ENCODE measurements at regions not wholly inside any gene's neighbourhood (a gene's known extent, or its start where the extent isn't known, plus 50 kb on each side); places are given as distances from the start of the nearest gene placed in this dataset.

DNA sequence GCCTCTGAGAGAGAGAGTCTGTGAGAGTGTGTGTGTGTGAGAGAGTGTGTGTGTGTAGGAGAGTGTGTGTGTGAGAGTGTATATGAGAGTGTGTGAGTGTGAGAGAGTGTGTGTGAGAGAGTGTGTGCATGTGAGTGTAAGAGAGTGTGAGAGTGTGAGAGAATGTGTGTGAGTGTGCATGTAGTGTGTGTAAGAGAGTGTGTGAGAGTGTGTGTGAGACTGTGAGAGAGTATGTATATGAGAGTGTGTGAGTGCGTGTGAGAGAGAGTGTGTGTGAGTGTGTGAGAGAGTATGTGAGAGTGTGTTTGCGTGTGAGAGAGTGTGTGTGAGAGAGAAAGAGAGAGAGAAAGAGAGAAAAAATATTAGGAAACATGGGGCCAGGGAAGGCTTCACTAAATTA lies 588.3 kb upstream of the SGCD start:
- in situ Hi-C loops (cut with HindIII; ENCODE audit: low sequenced_read_pairs): no loop called here
- no peak overlapping the region for H3K4me3 ChIP-seq (ENCODE audit: low read depth, low read length)
- no peak for DNase-seq (ENCODE audit: low read depth)
- TF ChIP-seq, protein P1, sequence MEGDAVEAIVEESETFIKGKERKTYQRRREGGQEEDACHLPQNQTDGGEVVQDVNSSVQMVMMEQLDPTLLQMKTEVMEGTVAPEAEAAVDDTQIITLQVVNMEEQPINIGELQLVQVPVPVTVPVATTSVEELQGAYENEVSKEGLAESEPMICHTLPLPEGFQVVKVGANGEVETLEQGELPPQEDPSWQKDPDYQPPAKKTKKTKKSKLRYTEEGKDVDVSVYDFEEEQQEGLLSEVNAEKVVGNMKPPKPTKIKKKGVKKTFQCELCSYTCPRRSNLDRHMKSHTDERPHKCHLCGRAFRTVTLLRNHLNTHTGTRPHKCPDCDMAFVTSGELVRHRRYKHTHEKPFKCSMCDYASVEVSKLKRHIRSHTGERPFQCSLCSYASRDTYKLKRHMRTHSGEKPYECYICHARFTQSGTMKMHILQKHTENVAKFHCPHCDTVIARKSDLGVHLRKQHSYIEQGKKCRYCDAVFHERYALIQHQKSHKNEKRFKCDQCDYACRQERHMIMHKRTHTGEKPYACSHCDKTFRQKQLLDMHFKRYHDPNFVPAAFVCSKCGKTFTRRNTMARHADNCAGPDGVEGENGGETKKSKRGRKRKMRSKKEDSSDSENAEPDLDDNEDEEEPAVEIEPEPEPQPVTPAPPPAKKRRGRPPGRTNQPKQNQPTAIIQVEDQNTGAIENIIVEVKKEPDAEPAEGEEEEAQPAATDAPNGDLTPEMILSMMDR (IDR thresholded peaks at IDR 0.05; ENCODE audit: low read depth, low read length, missing control alignments): no peak

DNA sequence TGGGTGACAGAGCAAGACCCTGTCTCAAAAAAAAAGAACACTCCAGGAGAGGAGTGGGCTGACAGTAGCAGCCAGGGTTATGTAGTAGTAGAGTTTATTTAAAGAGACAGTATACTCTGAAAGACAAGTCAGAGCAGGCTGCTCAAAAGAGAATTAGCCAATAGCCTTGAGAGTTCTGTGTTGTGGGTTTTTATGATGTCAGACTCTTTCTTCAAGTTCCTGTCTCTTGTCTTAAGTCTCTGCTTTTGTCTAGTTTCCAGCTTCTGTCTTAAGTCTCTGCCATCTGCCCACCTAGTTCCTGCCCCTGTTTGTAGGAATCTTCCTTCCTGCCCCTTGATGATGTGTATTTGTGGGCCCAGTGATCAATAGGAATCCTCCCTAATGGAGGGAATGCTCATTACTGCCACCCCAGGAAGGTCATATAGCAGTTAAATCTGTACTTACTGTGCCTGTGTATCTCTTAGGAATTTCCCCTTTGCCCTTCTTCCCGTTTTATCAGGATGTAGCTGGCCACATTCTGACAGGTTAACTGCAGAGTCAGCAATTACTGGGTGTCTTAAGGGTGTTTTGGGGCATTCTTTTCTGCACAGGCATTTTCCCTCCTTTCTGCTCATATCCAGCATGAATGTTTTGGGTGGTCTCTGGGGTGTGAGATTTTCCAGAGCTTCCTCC lies 580.5 kb upstream of the SGCD start:
- no peak for DNase-seq (ENCODE audit: low read depth)
- TF ChIP-seq, protein P1 (IDR thresholded peaks at IDR 0.05; ENCODE audit: low read depth, low read length, missing control alignments): no peak
- in situ Hi-C loops (cut with HindIII; ENCODE audit: low sequenced_read_pairs): no loop called here
- no peak overlapping the region for H3K4me3 ChIP-seq (ENCODE audit: low read depth, low read length)

DNA sequence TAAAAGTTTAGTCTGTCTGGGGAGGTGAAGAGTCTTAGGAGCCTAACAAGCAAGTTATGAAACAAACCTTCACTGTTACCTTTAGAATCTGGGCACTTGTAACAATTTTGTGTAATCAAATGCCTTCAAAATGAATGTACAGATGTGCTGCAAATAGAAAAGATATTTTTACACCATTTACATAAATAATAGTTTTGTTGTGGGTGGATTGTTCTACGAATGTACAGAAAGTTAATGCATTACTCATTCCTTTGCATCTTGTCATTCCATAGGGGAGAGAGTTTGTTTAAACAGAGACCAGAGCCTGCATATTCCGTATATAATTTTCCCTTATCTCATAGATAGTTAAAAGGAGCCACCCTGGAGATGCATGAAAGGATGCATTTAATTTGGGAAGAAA lies 576.9 kb upstream of the SGCD start:
- no peak for DNase-seq (ENCODE audit: low read depth)
- TF ChIP-seq, protein P1 (IDR thresholded peaks at IDR 0.05; ENCODE audit: low read depth, low read length, missing control alignments): no peak
- in situ Hi-C loops (cut with HindIII; ENCODE audit: low sequenced_read_pairs): no loop called here
- no peak overlapping the region for H3K4me3 ChIP-seq (ENCODE audit: low read depth, low read length)

DNA sequence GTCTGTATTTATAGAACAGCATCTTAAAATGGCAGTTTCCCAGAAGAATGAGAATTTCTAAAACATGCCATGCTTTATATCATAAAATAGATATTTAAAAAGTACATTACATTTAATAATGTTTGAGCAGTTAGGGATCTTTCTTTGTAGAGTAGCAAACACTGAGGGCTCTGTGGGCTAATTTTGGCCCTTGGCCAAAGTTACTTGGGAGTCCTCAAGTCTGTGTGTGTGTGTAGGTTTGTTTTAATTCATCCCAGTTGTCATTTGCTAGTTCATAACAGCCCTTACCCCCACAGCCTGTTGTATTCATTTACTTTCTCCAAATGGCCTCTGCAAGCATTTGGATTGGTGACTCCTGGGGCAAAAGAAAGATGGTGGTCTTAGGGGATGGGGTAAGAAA lies 576.4 kb upstream of the SGCD start:
- TF ChIP-seq, protein P1 (IDR thresholded peaks at IDR 0.05; ENCODE audit: low read depth, low read length, missing control alignments): no peak
- no peak overlapping the region for H3K4me3 ChIP-seq (ENCODE audit: low read depth, low read length)
- DNase-seq (ENCODE audit: low read depth): no peak
- in situ Hi-C loops (cut with HindIII; ENCODE audit: low sequenced_read_pairs): no loop called here

DNA sequence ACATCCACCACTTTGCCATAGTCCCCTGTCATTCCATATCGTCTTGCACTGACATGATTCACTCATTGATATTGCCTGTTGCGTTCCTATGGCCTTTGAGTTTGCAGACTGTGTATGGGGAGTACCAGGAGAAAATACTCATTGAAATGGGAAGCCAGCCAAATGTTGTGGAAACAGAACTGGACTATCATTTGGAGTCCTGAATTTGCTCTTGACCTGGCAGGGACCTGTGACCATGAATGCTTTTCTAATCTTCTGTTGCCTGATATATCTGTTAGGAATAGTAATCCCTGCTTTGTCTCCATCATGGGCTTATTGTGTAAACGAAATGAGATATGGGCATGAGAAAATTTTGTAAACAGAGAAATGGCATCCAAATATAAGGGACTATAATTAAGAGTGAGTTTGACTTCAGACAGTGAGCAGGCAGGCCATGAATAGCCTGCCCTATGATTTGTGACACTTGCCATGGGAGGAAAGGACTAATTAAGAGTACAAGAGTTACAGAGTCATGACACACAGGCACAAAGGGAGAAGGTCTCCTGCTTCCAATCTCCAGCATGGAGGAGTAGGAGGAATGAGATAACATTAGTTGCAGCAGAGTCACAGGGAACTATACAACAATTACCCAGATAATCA lies 572.9 kb upstream of the SGCD start:
- in situ Hi-C loops (cut with HindIII; ENCODE audit: low sequenced_read_pairs): no loop called here
- H3K4me3 ChIP-seq (ENCODE audit: low read depth, low read length): no peak overlapping the region
- no peak for DNase-seq (ENCODE audit: low read depth)
- TF ChIP-seq, protein P1 (IDR thresholded peaks at IDR 0.05; ENCODE audit: low read depth, low read length, missing control alignments): no peak

- in situ Hi-C loops (cut with HindIII; ENCODE audit: low sequenced_read_pairs): no loop called here
- TF ChIP-seq, protein P1 (IDR thresholded peaks at IDR 0.05; ENCODE audit: low read depth, low read length, missing control alignments): no peak
- H3K4me3 ChIP-seq (ENCODE audit: low read depth, low read length): no peak overlapping the region
- no peak for DNase-seq (ENCODE audit: low read depth)
Observed at GRCh38 chr5:155759252-155759651, 567.7 kb upstream of the SGCD start.
